GM12891 (cell line): ENCODE measurements at regions not wholly inside any gene's neighbourhood (a gene's known extent, or its start where the extent isn't known, plus 50 kb on each side); places are given as distances from the start of the nearest gene placed in this dataset.

Experiments
- PAX5 ChIP-seq: IDR thresholded peaks from 2 replicates; pipeline ENCODE4 v1.6.1; 2011; ENCODE audit warnings: low read length, moderate library complexity, mild to moderate bottlenecking; ENCODE audit not compliant: insufficient read depth, severe bottlenecking
- POLR2A ChIP-seq: IDR thresholded peaks from 2 replicates; pipeline ENCODE4 v1.6.1; 2011; ENCODE audit warnings: low read depth, low read length, control low read depth
- POLR2AphosphoS5 ChIP-seq: IDR thresholded peaks from 2 replicates; pipeline ENCODE4 v1.6.1; 2011; ENCODE audit warnings: low read depth, low read length, control low read depth
- SPI1 ChIP-seq: IDR thresholded peaks from 2 replicates; pipeline ENCODE4 v1.6.1; 2011; ENCODE audit warnings: low read depth, low read length, control low read depth
- TAF1 ChIP-seq: IDR thresholded peaks from 2 replicates; pipeline ENCODE4 v1.6.1; 2011; ENCODE audit warnings: low read depth, low read length, control low read depth

GRCh38 chr4:33873791-33874190 is 2370.5 kb downstream of the ARAP2 start:
- TF ChIP-seq PAX5, result no peak
- no peak for TF ChIP-seq POLR2A
- no peak for TF ChIP-seq SPI1
- TF ChIP-seq TAF1, result no peak
- TF ChIP-seq POLR2AphosphoS5, result no peak
